Hepatocyte (in vitro differentiated cells): ENCODE measurements at regions not wholly inside any gene's neighbourhood (a gene's known extent, or its start where the extent isn't known, plus 50 kb on each side); places are given as distances from the start of the nearest gene placed in this dataset.

ENCODE experiments used
- DNase-seq: peaks from one replicate; pipeline ENCODE4 v3.0.0-alpha.2; 2016; ENCODE audit warnings: low spot score
- H2AFZ ChIP-seq: fragments of 200-600 bp; sonication (generic); 2 replicates; pipeline ENCODE4 v1.6.0; 2016; ENCODE audit warnings: antibody characterized with exemption, mild to moderate bottlenecking
- H3K27ac ChIP-seq: fragments of 200-600 bp; sonication (generic); 2 replicates; pipeline ENCODE4 v1.5.1; 2016; ENCODE audit warnings: mild to moderate bottlenecking
- H3K27me3 ChIP-seq: fragments of 200-600 bp; sonication (generic); 2 replicates; pipeline ENCODE4 v1.6.1; 2016
- H3K36me3 ChIP-seq: fragments of 200-600 bp; sonication (generic); replicated peaks from 2 replicates; pipeline ENCODE4 v1.5.1; 2016; ENCODE audit warnings: low read depth; ENCODE audit not compliant: insufficient read depth
- H3K4me1 ChIP-seq: fragments of 200-600 bp; sonication (generic); 2 replicates; pipeline ENCODE4 v1.5.1; 2016; ENCODE audit warnings: mild to moderate bottlenecking, moderate library complexity; ENCODE audit not compliant: insufficient read depth
- H3K4me2 ChIP-seq: fragments of 200-600 bp; sonication (generic); 2 replicates; pipeline ENCODE4 v1.6.0; 2016
- H3K4me3 ChIP-seq: fragments of 200-600 bp; sonication (generic); 2 replicates; pipeline ENCODE4 v1.5.1; 2016; ENCODE audit warnings: mild to moderate bottlenecking
- H3K79me2 ChIP-seq: fragments of 200-600 bp; sonication (generic); 2 replicates; pipeline ENCODE4 v1.6.0; 2017; ENCODE audit warnings: mild to moderate bottlenecking
- H3K9me2 ChIP-seq: fragments of 200-600 bp; sonication (generic); replicated peaks from 2 replicates; pipeline ENCODE4 v1.6.0; 2017; ENCODE audit warnings: mild to moderate bottlenecking; ENCODE audit not compliant: insufficient read depth
- H3K9me3 ChIP-seq: fragments of 200-600 bp; sonication (generic); 2 replicates; pipeline ENCODE4 v1.5.1; 2016; ENCODE audit warnings: low read depth, mild to moderate bottlenecking
- H4K20me1 ChIP-seq: fragments of 200-600 bp; sonication (generic); 2 replicates; pipeline ENCODE4 v1.6.0; 2016; ENCODE audit warnings: mild to moderate bottlenecking; ENCODE audit not compliant: insufficient read depth, poor library complexity, severe bottlenecking
- EZH2 ChIP-seq: fragments of 200-600 bp; sonication (generic); IDR thresholded peaks from 2 replicates; pipeline ENCODE4 v1.6.1; 2016; ENCODE audit warnings: antibody characterized with exemption, mild to moderate bottlenecking, borderline replicate concordance
- EZH2phosphoT487 ChIP-seq: fragments of 200-600 bp; sonication (generic); IDR thresholded peaks from one replicate; pipeline ENCODE4 v1.6.1; 2018; ENCODE audit warnings: antibody characterized with exemption, mild to moderate bottlenecking, low read depth, moderate library complexity; ENCODE audit not compliant: unreplicated experiment, severe bottlenecking
- WGBS: methylation state at CpG from one replicate; pipeline ENCODE4 v1.1.6; 2016; ENCODE audit warnings: low lambda C conversion rate; ENCODE audit errors: missing lambda C conversion rate; 5-methylcytosine and 5-hydroxymethylcytosine counted together
- TF ChIP-seq, protein P1 (sequence below): fragments of 200-600 bp; sonication (generic); IDR thresholded peaks from 2 replicates; pipeline ENCODE4 v1.5.1; 2016; ENCODE audit warnings: antibody characterized with exemption, mild to moderate bottlenecking; ENCODE audit not compliant: poor library complexity

DNA sequence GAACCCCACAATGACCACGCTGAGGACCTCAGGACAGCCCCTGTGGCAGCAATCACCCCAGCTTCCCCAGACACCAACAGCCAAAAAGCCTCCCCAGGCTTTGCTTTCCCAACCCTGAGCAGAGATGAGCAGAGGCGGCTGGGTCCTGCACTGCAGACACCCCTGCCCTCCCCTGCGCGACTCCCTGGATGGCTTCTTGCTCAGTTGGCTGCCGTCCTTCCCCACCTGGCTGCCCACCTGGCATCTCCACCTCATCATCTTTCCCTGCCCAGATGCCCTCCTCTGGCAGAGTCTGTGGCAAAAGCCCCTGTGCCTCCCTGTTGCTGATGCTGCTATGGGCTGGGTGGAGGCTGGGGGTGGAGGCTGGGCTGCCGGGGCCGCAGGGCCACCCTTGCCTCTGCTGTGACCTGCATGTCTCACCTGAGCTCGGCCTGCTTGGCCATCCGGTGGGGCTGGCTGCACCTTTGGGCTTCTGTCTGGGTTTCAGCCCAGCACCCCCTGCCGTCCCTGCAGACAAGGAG, 567.7 kb downstream of the TCERG1L start:
- H3K4me3 ChIP-seq: no peak overlapping the region
- no peaks in the 10 kb centered on the region for H3K4me1 ChIP-seq
- H3K27me3 ChIP-seq: no peaks in the 10 kb centered on the region
- no peak overlapping the region for H3K27ac ChIP-seq
- no peak overlapping the region for H2AFZ ChIP-seq
- H3K4me2 ChIP-seq: no peak overlapping the region
- TF ChIP-seq EZH2phosphoT487 (no peak), EZH2 (no peak)
- TF ChIP-seq, protein P1, sequence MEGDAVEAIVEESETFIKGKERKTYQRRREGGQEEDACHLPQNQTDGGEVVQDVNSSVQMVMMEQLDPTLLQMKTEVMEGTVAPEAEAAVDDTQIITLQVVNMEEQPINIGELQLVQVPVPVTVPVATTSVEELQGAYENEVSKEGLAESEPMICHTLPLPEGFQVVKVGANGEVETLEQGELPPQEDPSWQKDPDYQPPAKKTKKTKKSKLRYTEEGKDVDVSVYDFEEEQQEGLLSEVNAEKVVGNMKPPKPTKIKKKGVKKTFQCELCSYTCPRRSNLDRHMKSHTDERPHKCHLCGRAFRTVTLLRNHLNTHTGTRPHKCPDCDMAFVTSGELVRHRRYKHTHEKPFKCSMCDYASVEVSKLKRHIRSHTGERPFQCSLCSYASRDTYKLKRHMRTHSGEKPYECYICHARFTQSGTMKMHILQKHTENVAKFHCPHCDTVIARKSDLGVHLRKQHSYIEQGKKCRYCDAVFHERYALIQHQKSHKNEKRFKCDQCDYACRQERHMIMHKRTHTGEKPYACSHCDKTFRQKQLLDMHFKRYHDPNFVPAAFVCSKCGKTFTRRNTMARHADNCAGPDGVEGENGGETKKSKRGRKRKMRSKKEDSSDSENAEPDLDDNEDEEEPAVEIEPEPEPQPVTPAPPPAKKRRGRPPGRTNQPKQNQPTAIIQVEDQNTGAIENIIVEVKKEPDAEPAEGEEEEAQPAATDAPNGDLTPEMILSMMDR: no peak
- no peaks in the 10 kb centered on the region for H4K20me1 ChIP-seq
- no peaks in the 10 kb centered on the region for H3K79me2 ChIP-seq
- H3K36me3 ChIP-seq: no peaks in the 10 kb centered on the region
- H3K9me3 ChIP-seq: no peaks in the 10 kb centered on the region
- WGBS: 94% methylated on average over 7 of the region's 10 CpGs
- no peak for DNase-seq
- no peaks in the 10 kb centered on the region for H3K9me2 ChIP-seq

GRCh38 chr10:130744631-130745030, 566.9 kb downstream of the TCERG1L start:
- Histone ChIP-seq H3K9me2 (no peaks in the 10 kb centered on the region), H2AFZ (no peak overlapping the region), H3K27me3 (no peaks in the 10 kb centered on the region), H3K27ac (no peak overlapping the region), H3K4me3 (no peak overlapping the region), H3K9me3 (no peaks in the 10 kb centered on the region), H3K4me1 (no peaks in the 10 kb centered on the region), H3K4me2 (no peak overlapping the region), H3K79me2 (no peaks in the 10 kb centered on the region), H4K20me1 (no peaks in the 10 kb centered on the region), H3K36me3 (no peaks in the 10 kb centered on the region)
- no peak for DNase-seq
- WGBS: 59% methylated on average over 8 of the region's 8 CpGs
- TF ChIP-seq EZH2: no peak
- no peak for TF ChIP-seq EZH2phosphoT487
- TF ChIP-seq, protein P1: no peak

GRCh38 chr10:130745251-130745650, 566.3 kb downstream of the TCERG1L start:
- H3K4me3 ChIP-seq: no peak overlapping the region
- WGBS: 68% methylated on average over 5 of the region's 5 CpGs
- H4K20me1 ChIP-seq: no peaks in the 10 kb centered on the region
- no peak overlapping the region for H3K4me2 ChIP-seq
- H3K27ac ChIP-seq: no peak overlapping the region
- no peaks in the 10 kb centered on the region for H3K27me3 ChIP-seq
- no peaks in the 10 kb centered on the region for H3K36me3 ChIP-seq
- no peak overlapping the region for H2AFZ ChIP-seq
- no peaks in the 10 kb centered on the region for H3K9me3 ChIP-seq
- no peak for DNase-seq
- TF ChIP-seq EZH2phosphoT487 (no peak), EZH2 (no peak)
- TF ChIP-seq, protein P1: no peak
- H3K79me2 ChIP-seq: no peaks in the 10 kb centered on the region
- no peaks in the 10 kb centered on the region for H3K9me2 ChIP-seq
- H3K4me1 ChIP-seq: no peaks in the 10 kb centered on the region

DNA sequence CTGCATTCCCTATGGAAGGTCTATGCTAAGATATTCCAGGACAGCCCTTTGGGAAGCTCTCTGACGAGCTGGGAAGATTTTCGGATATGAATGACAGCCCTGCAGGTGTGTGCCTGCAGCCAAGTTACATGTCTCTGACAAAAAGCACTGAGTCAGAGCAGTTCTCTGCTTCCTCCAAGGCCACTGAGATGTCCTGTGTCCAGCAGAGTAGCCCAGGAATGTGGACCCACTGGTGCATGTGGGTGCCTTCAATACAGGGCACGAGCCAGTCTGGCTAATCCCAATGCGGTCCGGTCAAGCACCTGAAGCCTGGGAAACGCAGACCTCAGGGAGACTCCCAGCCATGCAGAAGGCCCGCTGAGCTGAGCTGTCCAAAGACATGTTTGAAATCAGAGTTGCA, 565.7 kb downstream of the TCERG1L start:
- Histone ChIP-seq H3K36me3 (no peaks in the 10 kb centered on the region), H3K79me2 (no peaks in the 10 kb centered on the region), H3K9me2 (no peaks in the 10 kb centered on the region), H2AFZ (no peak overlapping the region), H4K20me1 (no peaks in the 10 kb centered on the region), H3K27me3 (no peaks in the 10 kb centered on the region), H3K9me3 (no peaks in the 10 kb centered on the region), H3K4me2 (no peak overlapping the region), H3K4me1 (no peaks in the 10 kb centered on the region), H3K27ac (no peak overlapping the region), H3K4me3 (no peak overlapping the region)
- WGBS: 78% methylated on average over 7 of the region's 7 CpGs
- TF ChIP-seq EZH2phosphoT487 (no peak), EZH2 (no peak)
- TF ChIP-seq, protein P1: no peak
- DNase-seq: no peak
